Fibroblast of mammary gland (primary cell): ENCODE measurements at regions not wholly inside any gene's neighbourhood (a gene's known extent, or its start where the extent isn't known, plus 50 kb on each side); places are given as distances from the start of the nearest gene placed in this dataset.

ENCODE experiments used
- DNase-seq: peaks from one replicate; pipeline ENCODE4 v3.0.0-alpha.2; 2010; ENCODE audit warnings: low read depth
- H3K4me3 ChIP-seq: 2 replicates; pipeline ENCODE4 v1.5.1; 2011; ENCODE audit warnings: low read depth, mild to moderate bottlenecking, low read length, moderate library complexity; ENCODE audit not compliant: control insufficient read depth
- CTCF ChIP-seq: conservative IDR thresholded peaks from 2 replicates; pipeline ENCODE4 v1.5.1; 2011; ENCODE audit warnings: low read depth, low read length, inconsistent platforms; ENCODE audit not compliant: control insufficient read depth, insufficient read depth

GRCh38 chr2:155519529-155520130 lies 812.9 kb downstream of the NR4A2 start:
- no peak for TF ChIP-seq CTCF

GRCh38 chr2:155518094-155518493 lies 814.4 kb downstream of the NR4A2 start:
- DNase-seq = no peak
- no peak overlapping the region for H3K4me3 ChIP-seq
- TF ChIP-seq CTCF = no peak

More at GRCh38 chr2:155519529-155520130, 812.9 kb downstream of the NR4A2 start:
- DNase-seq = no peak
- H3K4me3 ChIP-seq = no peak overlapping the region

- TF ChIP-seq CTCF = no peak
- H3K4me3 ChIP-seq = no peak overlapping the region
- no peak for DNase-seq
Observed at GRCh38 chr2:155517362-155517761, 815.2 kb downstream of the NR4A2 start.

- no peak for TF ChIP-seq CTCF
- H3K4me3 ChIP-seq = no peak overlapping the region
- no peak for DNase-seq
Observed at GRCh38 chr2:155513248-155513647, 814.8 kb downstream of the KCNJ3 start.

GRCh38 chr2:155502766-155503165 lies 804.3 kb downstream of the KCNJ3 start:
- no peak for TF ChIP-seq CTCF
- DNase-seq = no peak
- no peak overlapping the region for H3K4me3 ChIP-seq

- DNase-seq = no peak
- no peak for TF ChIP-seq CTCF
- H3K4me3 ChIP-seq = no peak overlapping the region
Observed at GRCh38 chr2:155498106-155498505, 799.6 kb downstream of the KCNJ3 start.

GRCh38 chr2:155494744-155495143 lies 796.2 kb downstream of the KCNJ3 start:
- no peak overlapping the region for H3K4me3 ChIP-seq
- DNase-seq = no peak
- TF ChIP-seq CTCF = no peak
